Neural progenitor cell (in vitro differentiated cells): ENCODE measurements at regions not wholly inside any gene's neighbourhood (a gene's known extent, or its start where the extent isn't known, plus 50 kb on each side); places are given as distances from the start of the nearest gene placed in this dataset.

Experiments used
- DNase-seq: peaks from one replicate; pipeline ENCODE4 v3.0.0-alpha.2; 2016; ENCODE audit warnings: low spot score
- H2AFZ ChIP-seq: fragments of 200-600 bp; sonication (generic); replicated peaks from 2 replicates; pipeline ENCODE4 v1.6.1; 2016; ENCODE audit warnings: antibody characterized with exemption
- H3F3A ChIP-seq: fragments of 200-600 bp; sonication (generic); 2 replicates; pipeline ENCODE4 v1.6.1; 2016; ENCODE audit warnings: antibody characterized with exemption, low read depth
- H3K27ac ChIP-seq: fragments of 200-600 bp; sonication (generic); 2 replicates; pipeline ENCODE4 v1.5.1; 2016; ENCODE audit warnings: mild to moderate bottlenecking
- H3K27me3 ChIP-seq: fragments of 200-600 bp; sonication (generic); 2 replicates; pipeline ENCODE4 v1.6.1; 2016; ENCODE audit warnings: mild to moderate bottlenecking, moderate library complexity
- H3K36me3 ChIP-seq: fragments of 200-600 bp; sonication (generic); 2 replicates; pipeline ENCODE4 v1.5.1; 2016
- H3K4me1 ChIP-seq: fragments of 200-600 bp; sonication (generic); 2 replicates; pipeline ENCODE4 v1.6.1; 2016; ENCODE audit warnings: mixed run types
- H3K4me2 ChIP-seq: fragments of 200-600 bp; sonication (generic); 2 replicates; pipeline ENCODE4 v1.6.1; 2016
- H3K4me3 ChIP-seq: fragments of 200-600 bp; sonication (generic); 2 replicates; pipeline ENCODE4 v1.5.1; 2016
- H3K79me2 ChIP-seq: fragments of 200-600 bp; sonication (generic); 2 replicates; pipeline ENCODE4 v1.6.1; 2016; ENCODE audit warnings: low read depth
- H3K9ac ChIP-seq: fragments of 200-600 bp; sonication (generic); 2 replicates; pipeline ENCODE4 v1.6.1; 2016
- H3K9me3 ChIP-seq: fragments of 200-600 bp; sonication (generic); 2 replicates; pipeline ENCODE4 v1.5.1; 2016; ENCODE audit warnings: low read depth
- H4K20me1 ChIP-seq: fragments of 200-600 bp; sonication (generic); 2 replicates; pipeline ENCODE4 v1.6.1; 2016; ENCODE audit warnings: low read depth
- H3K27ac Mint-ChIP-seq: 3 replicates; pipeline ENCODE4 v1.8.0; 2021; ENCODE audit warnings: mixed read lengths
- H3K27me3 Mint-ChIP-seq: 2 replicates; pipeline ENCODE4 v1.8.0; 2022; ENCODE audit warnings: low read depth, mild to moderate bottlenecking, inconsistent platforms, moderate library complexity, mixed read lengths; ENCODE audit not compliant: insufficient read depth
- H3K36me3 Mint-ChIP-seq: 3 replicates; pipeline ENCODE4 v1.8.0; 2021; ENCODE audit warnings: mixed read lengths
- H3K4me1 Mint-ChIP-seq: 3 replicates; pipeline ENCODE4 v1.8.0; 2021; ENCODE audit warnings: mixed read lengths
- H3K4me3 Mint-ChIP-seq: 3 replicates; pipeline ENCODE4 v1.8.0; 2021; ENCODE audit warnings: mild to moderate bottlenecking, moderate library complexity, mixed read lengths
- H3K9me3 Mint-ChIP-seq: 3 replicates; pipeline ENCODE4 v1.8.0; 2020; ENCODE audit warnings: mixed read lengths
- CTCF ChIP-seq: fragments of 200-600 bp; sonication (generic); IDR thresholded peaks from 2 replicates; pipeline ENCODE4 v1.5.1; 2017; ENCODE audit warnings: antibody characterized with exemption, mild to moderate bottlenecking
- EZH2 ChIP-seq: fragments of 200-600 bp; sonication (generic); IDR thresholded peaks from 2 replicates; pipeline ENCODE4 v1.6.1; 2017; ENCODE audit warnings: antibody characterized with exemption, mild to moderate bottlenecking, moderate library complexity
- EZH2phosphoT487 ChIP-seq: fragments of 200-600 bp; sonication (generic); IDR thresholded peaks from 2 replicates; pipeline ENCODE4 v1.6.1; 2017; ENCODE audit warnings: antibody characterized with exemption

DNA sequence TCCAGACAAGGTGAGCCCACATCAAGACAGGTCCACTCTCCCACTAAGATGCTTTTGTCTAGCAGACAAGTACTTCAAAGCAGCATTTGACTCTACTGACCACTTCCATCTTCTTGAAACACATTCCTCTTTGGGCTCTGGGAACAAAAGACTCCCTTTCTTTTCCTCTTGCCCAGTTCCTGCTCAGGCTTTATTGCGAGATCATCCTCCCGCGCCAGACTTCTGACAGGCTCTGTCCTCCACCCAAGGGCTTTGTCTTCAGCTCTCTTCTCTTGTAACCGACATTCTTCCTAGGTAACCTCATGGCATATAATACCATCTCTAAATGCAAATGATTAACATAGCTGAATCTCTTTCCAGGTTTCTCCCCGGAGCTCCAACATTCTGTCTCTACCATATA is 85.8 kb downstream of the NUDT12 start:
- peak; percentile 19 for DNase-seq
- H3K27ac Mint-ChIP-seq, result peak overlapping the region; percentile 29

GRCh38 chr5:103475629-103476240 is 86.9 kb downstream of the NUDT12 start:
- no peaks in the 10 kb centered on the region for H3K27me3 ChIP-seq
- TF ChIP-seq EZH2 (no peak), CTCF (peak; percentile 82)
- no peaks in the 10 kb centered on the region for H4K20me1 ChIP-seq
- H3K4me3 ChIP-seq, result no peak overlapping the region
- Mint-ChIP-seq H3K4me1 (peaks cover 13% of the 10 kb centered on the region), H3K27me3 (peaks cover 2% of the 10 kb centered on the region), H3K36me3 (no peaks in the 10 kb centered on the region), H3K4me3 (no peak overlapping the region), H3K9me3 (no peaks in the 10 kb centered on the region), H3K27ac (peak overlapping the region; percentile 67)
- no peaks in the 10 kb centered on the region for H3K4me1 ChIP-seq
- H3K27ac ChIP-seq, result no peak overlapping the region
- no peak overlapping the region for H3K4me2 ChIP-seq
- H3F3A ChIP-seq, result no peaks in the 10 kb centered on the region
- DNase-seq, result peak; percentile 42
- H3K79me2 ChIP-seq, result no peaks in the 10 kb centered on the region
- H3K9ac ChIP-seq, result no peak overlapping the region
- no peak overlapping the region for H2AFZ ChIP-seq
- no peaks in the 10 kb centered on the region for H3K36me3 ChIP-seq
- no peaks in the 10 kb centered on the region for H3K9me3 ChIP-seq

More for the DNA sequence above, 85.8 kb downstream of the NUDT12 start:
- Histone ChIP-seq H3K36me3 (no peaks in the 10 kb centered on the region), H3F3A (no peaks in the 10 kb centered on the region), H3K79me2 (no peaks in the 10 kb centered on the region), H3K27ac (no peak overlapping the region), H3K9me3 (no peaks in the 10 kb centered on the region), H3K4me3 (no peak overlapping the region), H4K20me1 (no peaks in the 10 kb centered on the region), H3K4me2 (no peak overlapping the region), H2AFZ (no peak overlapping the region), H3K9ac (no peak overlapping the region), H3K4me1 (no peaks in the 10 kb centered on the region), H3K27me3 (no peaks in the 10 kb centered on the region)
- H3K27me3 Mint-ChIP-seq, result peaks cover 4% of the 10 kb centered on the region
- TF ChIP-seq CTCF (no peak), EZH2 (no peak), EZH2phosphoT487 (no peak)
- no peaks in the 10 kb centered on the region for H3K36me3 Mint-ChIP-seq
- H3K4me1 Mint-ChIP-seq, result peaks cover 13% of the 10 kb centered on the region
- no peak overlapping the region for H3K4me3 Mint-ChIP-seq
- no peaks in the 10 kb centered on the region for H3K9me3 Mint-ChIP-seq

- Histone ChIP-seq H2AFZ (no peak overlapping the region), H3F3A (no peaks in the 10 kb centered on the region), H3K4me1 (no peaks in the 10 kb centered on the region), H3K79me2 (no peaks in the 10 kb centered on the region), H3K27me3 (no peaks in the 10 kb centered on the region), H3K9ac (no peak overlapping the region), H3K36me3 (no peaks in the 10 kb centered on the region), H3K4me3 (no peak overlapping the region), H4K20me1 (no peaks in the 10 kb centered on the region), H3K4me2 (no peak overlapping the region), H3K27ac (no peak overlapping the region), H3K9me3 (no peaks in the 10 kb centered on the region)
- no peaks in the 10 kb centered on the region for H3K9me3 Mint-ChIP-seq
- no peak overlapping the region for H3K4me3 Mint-ChIP-seq
- TF ChIP-seq EZH2phosphoT487 (no peak), CTCF (no peak), EZH2 (no peak)
- H3K4me1 Mint-ChIP-seq, result peaks cover 13% of the 10 kb centered on the region
- DNase-seq, result no peak
- H3K27me3 Mint-ChIP-seq, result no peaks in the 10 kb centered on the region
- H3K36me3 Mint-ChIP-seq, result no peaks in the 10 kb centered on the region
- no peak overlapping the region for H3K27ac Mint-ChIP-seq
These were observed 87.9 kb downstream of the NUDT12 start for GRCh38 chr5:103474677-103475076.
